ENCODE measurements at regions not wholly inside any gene's neighbourhood (a gene's known extent, or its start where the extent isn't known, plus 50 kb on each side); places are given as distances from the start of the nearest gene placed in this dataset.

DNA sequence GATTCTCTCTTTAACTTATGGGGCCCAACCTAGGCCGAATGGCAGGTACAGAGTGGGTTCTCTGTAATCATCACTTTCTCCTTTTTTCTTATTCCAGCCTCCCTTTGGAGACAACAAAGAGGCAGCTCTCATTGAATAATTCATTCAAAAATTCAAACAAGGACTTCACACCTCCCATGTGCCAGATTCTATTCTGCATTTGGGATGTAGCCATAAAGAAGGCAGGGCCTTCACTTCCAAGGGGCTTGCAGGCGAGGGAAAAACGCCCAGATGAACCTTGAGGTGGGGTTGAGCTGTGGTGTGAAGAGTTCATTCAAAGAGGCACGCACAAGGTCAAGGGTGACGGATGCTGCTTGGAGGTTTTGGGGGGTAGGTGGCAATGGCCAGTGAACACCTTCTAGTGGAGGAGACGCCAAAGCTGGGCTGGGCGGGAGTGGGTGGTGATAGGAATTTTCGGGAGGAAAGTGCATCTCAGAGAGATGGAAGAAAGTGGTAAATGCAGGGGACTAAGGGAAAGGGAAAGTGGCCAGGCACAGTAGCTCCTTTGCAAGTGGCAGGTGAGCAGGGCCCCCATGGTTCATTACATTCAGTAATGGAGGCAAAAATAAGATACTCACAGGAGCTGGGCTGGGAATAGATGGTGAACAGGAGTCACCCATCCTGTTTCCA, 499.6 kb downstream of the MIAT start:
- in situ Hi-C loops (cut with MboI; ENCODE audit: low pct_unique_long_range_greater_than_20kb, low sequenced_read_pairs): no loop called here

DNA sequence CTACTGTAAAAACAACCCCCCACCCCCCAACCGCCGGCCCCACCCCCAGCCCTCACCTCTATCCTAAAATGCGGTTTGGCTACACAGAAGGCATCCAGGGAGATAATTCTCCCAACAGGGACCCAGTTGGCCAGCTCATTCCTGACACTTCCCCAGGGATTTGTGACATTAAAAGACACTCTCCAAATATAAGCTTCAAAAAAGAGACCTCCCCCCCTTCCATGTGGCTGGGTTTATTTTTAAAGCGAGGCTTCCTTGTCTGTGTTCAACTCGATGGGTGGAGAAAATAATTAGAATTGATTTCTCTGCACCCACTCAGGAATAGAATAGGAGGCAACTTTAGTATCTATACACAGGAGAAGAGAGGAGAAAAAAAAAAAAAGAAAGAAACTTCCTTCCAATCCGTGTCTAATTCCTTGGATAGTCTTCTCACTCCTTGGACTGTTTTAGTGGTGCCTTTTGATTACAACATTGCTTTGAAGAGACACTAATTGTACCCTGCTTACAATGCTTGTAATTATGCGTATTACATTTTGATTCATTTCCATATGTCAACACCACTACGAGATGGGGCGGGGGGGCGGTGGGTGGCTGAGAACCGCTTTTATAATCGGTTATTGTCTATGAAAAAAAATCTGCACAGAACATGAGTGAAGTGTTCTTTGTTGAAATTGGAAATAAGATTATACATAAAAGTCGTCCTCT, 500.4 kb downstream of the MIAT start:
- no peak for DNase-seq
- in situ Hi-C loops (cut with MboI; ENCODE audit: low pct_unique_long_range_greater_than_20kb, low sequenced_read_pairs): no loop called here

More for the DNA sequence above, 499.6 kb downstream of the MIAT start:
- no peak for DNase-seq

GRCh38 chr22:27159016-27159415, 501.6 kb downstream of the MIAT start:
- in situ Hi-C loops (cut with MboI; ENCODE audit: low pct_unique_long_range_greater_than_20kb, low sequenced_read_pairs): no loop called here
- no peak for DNase-seq

DNA sequence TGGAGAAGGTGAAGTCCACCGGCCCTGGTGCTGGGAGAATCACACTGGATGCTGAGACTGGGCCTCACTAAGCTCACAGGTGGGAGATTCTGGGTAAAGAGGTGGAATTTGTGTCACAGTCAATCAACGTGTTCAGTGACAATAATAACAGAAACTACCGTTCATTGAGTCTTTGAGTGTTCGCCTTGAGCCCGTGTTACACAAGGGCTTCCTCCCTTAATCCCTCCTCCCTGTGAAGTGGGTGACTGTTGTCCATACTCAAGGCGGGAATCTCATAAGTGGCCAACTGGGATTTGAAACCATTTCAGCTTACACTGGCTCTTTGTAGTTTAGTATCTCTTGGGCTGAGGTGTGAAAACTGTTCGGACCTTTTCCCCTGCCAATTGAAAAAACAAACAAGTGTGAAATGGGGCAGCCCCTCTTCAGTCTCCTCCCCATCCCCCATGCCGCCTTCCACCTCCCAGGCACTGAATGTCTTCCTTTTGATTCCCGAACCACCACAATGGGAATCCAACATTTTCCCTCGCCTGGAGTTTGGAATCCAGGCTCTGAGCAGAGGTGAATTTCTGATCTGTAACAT, 502.4 kb downstream of the MIAT start:
- in situ Hi-C loops (cut with MboI; ENCODE audit: low pct_unique_long_range_greater_than_20kb, low sequenced_read_pairs): no loop called here
- DNase-seq: no peak

- in situ Hi-C loops (cut with MboI; ENCODE audit: low pct_unique_long_range_greater_than_20kb, low sequenced_read_pairs): no loop called here
- DNase-seq: no peak
Observed at GRCh38 chr22:27163162-27164137, 506.1 kb downstream of the MIAT start.

DNA sequence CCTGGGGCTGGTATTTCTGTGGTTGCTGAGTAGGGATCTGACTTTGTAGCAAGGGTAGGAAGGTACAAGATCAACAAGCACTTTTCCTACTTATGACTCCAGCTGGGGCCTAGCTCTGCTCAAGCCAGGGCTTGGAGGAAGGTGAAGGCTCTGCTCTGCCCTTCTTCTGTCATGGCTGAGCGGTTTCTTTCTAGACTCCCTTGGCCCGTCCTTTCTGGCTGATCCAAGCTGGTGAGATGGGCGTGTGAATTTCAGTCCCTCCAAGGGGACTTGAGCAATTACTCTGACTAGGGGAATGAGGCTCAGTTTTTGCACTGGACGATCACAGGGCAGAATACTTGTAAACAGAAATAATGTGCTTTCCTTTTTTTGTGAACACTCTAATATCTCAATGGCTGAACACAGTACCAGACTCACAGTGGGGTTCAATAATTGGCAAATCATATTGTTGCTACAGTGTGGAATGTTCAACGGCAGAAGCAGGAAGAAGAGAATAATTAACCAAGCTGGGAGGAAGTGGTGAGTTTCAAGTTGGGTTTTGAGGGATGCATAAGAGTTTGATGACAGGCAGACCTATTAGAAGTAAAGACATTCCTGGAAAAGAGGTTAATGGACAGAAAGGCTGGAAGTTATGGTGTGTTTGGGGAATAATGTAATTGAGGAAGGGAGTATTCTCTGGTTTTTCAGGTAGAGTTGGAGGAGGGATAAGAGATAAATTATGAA, 507.6 kb downstream of the MIAT start:
- in situ Hi-C loops (cut with MboI; ENCODE audit: low pct_unique_long_range_greater_than_20kb, low sequenced_read_pairs): no loop called here
- no peak for DNase-seq

DNA sequence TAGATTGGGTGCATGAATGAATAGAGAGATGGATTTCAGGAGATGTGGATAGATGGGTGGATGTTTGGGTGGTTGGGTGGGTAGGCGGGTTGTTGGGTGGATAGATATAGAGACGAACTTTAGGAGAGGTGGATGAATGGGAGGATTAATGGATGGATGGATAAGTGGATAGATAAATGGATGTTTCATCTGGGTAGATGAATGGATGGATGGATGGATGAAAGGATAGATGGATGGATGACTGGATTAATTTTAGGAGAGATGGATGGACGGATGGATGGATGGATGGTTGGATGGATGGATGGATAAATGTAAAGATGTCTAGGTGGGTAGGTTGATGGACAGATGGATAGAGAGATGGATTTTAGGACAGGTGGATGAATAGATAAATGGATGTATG, 511.3 kb downstream of the MIAT start:
- in situ Hi-C loops (cut with MboI; ENCODE audit: low pct_unique_long_range_greater_than_20kb, low sequenced_read_pairs): no loop called here
- no peak for DNase-seq

GRCh38 chr22:27170491-27170890, 513.1 kb downstream of the MIAT start:
- in situ Hi-C loops (cut with MboI; ENCODE audit: low pct_unique_long_range_greater_than_20kb, low sequenced_read_pairs): no loop called here
- no peak for DNase-seq

- no peak for DNase-seq
- in situ Hi-C loops (cut with MboI; ENCODE audit: low pct_unique_long_range_greater_than_20kb, low sequenced_read_pairs): no loop called here
Observed at GRCh38 chr22:27171212-27171611, 513.8 kb downstream of the MIAT start.

GRCh38 chr22:27173530-27173929, 516.1 kb downstream of the MIAT start:
- in situ Hi-C loops (cut with MboI; ENCODE audit: low pct_unique_long_range_greater_than_20kb, low sequenced_read_pairs): no loop called here
- DNase-seq: no peak

DNA sequence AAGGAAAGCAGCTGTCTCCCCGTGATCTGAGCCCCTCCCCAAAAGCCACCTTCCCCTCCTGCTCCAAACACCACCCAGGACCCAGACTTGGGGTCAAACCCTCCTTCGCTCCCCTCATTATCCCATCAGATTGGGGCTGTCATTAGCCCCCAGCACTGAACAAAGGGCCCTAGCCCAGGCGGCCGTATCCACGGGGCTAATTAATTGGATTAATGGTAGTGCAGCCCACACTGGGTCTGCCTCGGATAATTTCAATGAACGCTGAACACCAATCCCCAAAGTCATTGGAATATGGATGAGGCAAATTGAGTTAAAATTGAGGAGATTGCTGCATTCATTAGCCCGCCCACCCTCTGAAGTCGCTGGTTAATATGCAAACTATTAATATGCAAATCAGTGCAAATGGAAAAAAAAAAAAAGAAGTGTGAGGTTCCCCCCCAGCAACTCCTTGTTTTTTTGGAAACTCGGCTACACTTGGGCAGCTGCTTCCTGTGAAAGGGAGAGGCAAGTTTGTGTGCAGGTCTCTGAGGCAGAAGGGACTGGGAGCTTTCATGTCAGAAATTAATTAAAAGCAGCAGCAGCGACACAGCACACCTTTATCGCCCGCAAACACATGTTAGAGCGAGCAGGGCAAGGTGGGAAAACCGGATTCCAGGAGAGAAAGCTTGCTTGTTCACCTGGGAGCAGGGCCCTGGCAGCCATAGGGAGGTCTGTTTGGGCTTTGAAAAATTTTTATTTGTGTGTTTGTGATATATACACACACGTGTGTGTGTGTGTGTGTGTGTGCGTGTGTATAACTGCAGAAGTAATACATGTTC, 517.8 kb downstream of the MIAT start:
- in situ Hi-C loops (cut with MboI; ENCODE audit: low pct_unique_long_range_greater_than_20kb, low sequenced_read_pairs): no loop called here
- DNase-seq: no peak

DNA sequence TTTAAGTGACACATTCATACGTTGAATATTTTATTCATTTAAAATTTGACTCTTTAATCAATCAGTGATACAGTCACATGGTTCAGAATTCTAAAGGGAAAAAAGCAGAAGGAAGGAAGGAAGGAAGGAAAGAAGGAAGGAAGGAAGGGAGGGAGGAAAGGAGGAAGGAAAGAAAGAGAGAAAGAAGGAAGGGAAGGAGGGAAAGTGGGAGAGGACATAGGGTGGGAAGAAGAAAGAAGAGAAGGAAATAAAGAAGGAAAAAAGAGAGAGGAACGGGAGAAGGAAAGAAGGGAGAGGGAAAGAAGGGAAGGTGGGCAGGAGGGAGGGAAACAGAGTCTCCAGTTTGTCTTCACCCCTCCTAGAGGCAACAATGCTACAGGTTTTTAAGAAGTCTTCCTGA, 518.6 kb downstream of the MIAT start:
- in situ Hi-C loops (cut with MboI; ENCODE audit: low pct_unique_long_range_greater_than_20kb, low sequenced_read_pairs): no loop called here
- no peak for DNase-seq

DNA sequence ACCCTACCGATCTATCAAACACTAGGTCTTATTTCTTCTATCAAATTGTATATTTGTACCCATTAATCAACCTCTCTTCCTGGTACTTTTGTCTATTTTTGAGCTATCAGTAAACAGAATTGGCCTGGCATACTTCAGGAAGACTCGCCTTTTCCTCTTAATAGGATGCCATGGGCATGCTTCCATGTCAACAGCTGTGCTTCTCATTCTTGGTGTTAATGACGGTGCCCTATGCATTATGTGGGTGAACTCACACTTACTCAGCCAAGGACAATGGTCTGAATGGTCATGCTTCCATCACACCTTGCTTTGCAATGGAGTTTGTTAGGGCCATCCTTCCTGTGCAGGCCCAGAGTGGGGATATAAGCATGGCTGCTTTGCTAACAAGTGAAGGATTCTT, 521.8 kb downstream of the MIAT start:
- in situ Hi-C loops (cut with MboI; ENCODE audit: low pct_unique_long_range_greater_than_20kb, low sequenced_read_pairs): no loop called here
- DNase-seq: no peak

GRCh38 chr22:27181537-27181936, 524.1 kb downstream of the MIAT start:
- no peak for DNase-seq
- in situ Hi-C loops (cut with MboI; ENCODE audit: low pct_unique_long_range_greater_than_20kb, low sequenced_read_pairs): no loop called here

DNA sequence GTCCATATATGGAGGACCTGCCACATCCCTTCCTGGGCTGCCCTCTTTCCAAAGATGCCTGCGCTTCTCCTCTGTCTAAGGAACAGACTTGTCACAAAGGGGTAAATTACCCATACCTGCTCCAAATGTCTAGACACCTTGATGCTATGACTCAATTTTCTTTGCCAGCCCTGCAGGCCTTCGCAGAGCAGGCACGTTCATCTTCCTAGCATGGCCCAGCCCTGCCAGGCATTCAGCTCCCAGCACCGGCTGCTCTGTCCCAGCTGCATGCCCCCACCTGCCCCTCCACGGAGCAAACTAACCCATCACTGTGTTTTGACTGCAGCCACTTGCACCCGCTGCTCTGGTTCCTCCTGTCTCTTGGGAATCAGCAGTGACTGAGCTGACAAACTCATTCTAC, 526.1 kb downstream of the MIAT start:
- no peak for DNase-seq
- in situ Hi-C loops (cut with MboI; ENCODE audit: low pct_unique_long_range_greater_than_20kb, low sequenced_read_pairs): no loop called here

DNA sequence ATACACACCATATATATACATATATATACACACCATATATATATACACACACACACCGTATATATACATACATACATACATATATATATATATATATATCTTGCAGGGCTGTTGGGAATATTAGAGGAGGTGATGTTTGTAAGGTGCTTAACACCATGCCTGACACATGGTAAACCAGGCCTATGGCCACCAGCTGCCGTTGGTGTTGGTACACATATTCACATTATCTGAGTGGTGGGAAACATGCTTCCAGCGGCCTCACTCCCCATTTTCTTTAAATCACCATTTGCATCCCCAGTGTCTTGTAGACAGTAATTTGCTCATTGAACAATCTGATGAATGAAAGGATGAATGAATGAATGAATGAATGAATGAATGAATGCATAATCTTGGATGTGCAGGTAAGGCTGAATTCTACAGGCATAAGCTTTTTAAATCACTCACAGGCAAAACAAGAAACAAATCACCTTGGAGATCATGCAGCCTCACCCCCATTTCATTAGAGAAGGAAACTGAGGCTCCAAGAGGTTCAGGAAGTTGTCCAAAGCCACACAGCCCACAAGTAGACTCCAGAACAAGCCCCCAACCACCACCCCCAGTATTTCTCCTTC, 527.8 kb downstream of the MIAT start:
- in situ Hi-C loops (cut with MboI; ENCODE audit: low pct_unique_long_range_greater_than_20kb, low sequenced_read_pairs): no loop called here
- no peak for DNase-seq

DNA sequence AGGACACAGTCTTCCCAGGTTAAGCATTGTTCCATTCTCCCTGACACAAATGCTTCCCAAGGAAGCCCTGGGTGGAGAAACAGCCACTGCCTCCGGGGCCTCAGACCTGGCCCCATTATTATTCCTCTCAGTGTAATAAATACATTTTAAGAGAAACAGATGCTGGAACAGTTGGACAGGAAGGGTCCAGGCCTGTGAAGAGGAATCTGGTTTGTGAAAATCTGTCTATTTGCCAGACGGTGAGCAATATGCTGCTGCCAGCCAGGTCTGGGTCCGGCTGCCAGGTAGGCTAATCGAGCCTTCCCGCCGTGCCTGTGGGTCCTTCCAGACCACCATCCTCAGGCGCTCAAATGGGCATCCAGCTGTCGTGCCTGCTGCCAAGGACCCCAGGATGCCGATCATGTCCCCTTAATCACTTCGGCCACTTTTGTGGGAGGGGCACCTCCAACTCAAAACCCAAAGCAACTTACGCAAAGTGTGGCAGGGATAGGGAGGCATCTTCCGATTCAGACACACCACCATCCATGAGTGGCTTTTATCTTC, 528.4 kb downstream of the MIAT start:
- DNase-seq: no peak

GRCh38 chr22:27186643-27187042, 529.3 kb downstream of the MIAT start:
- DNase-seq: no peak
- in situ Hi-C loops (cut with MboI; ENCODE audit: low pct_unique_long_range_greater_than_20kb, low sequenced_read_pairs): no loop called here

More for the DNA sequence above, 528.4 kb downstream of the MIAT start:
- in situ Hi-C loops (cut with MboI; ENCODE audit: low pct_unique_long_range_greater_than_20kb, low sequenced_read_pairs): no loop called here
